ENCODE measurements at regions not wholly inside any gene's neighbourhood (a gene's known extent, or its start where the extent isn't known, plus 50 kb on each side); places are given as distances from the start of the nearest gene placed in this dataset.

DNA sequence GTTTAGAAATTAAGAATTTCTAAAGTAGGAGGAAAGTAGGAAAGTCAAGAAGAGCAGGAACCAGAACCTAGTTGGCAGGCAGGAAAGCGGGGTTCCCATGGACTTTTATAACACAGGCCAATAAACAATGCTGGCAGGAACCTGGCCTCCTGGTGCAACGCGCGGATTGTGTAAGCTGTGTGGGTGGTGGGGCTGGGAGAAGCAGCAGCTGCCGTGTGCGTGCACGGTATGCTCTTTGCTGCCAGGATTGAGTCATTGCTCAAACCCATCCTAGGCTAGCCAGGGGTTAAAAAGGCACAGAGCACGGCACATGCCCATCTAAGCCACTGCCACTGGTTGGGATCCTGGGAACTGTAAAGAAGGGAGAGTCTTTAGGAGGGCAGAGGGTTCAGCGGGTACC, 209.9 kb upstream of the RGMA start:
- TF ChIP-seq, protein P1, sequence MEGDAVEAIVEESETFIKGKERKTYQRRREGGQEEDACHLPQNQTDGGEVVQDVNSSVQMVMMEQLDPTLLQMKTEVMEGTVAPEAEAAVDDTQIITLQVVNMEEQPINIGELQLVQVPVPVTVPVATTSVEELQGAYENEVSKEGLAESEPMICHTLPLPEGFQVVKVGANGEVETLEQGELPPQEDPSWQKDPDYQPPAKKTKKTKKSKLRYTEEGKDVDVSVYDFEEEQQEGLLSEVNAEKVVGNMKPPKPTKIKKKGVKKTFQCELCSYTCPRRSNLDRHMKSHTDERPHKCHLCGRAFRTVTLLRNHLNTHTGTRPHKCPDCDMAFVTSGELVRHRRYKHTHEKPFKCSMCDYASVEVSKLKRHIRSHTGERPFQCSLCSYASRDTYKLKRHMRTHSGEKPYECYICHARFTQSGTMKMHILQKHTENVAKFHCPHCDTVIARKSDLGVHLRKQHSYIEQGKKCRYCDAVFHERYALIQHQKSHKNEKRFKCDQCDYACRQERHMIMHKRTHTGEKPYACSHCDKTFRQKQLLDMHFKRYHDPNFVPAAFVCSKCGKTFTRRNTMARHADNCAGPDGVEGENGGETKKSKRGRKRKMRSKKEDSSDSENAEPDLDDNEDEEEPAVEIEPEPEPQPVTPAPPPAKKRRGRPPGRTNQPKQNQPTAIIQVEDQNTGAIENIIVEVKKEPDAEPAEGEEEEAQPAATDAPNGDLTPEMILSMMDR (conservative IDR thresholded peaks at IDR 0.05; ENCODE audit: low read depth, low read length) = no peak
- TF ChIP-seq, protein P2, sequence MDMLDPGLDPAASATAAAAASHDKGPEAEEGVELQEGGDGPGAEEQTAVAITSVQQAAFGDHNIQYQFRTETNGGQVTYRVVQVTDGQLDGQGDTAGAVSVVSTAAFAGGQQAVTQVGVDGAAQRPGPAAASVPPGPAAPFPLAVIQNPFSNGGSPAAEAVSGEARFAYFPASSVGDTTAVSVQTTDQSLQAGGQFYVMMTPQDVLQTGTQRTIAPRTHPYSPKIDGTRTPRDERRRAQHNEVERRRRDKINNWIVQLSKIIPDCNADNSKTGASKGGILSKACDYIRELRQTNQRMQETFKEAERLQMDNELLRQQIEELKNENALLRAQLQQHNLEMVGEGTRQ (IDR thresholded peaks at IDR 0.05; ENCODE audit: low read depth, low read length) = no peak
- TF ChIP-seq POLR2A (IDR thresholded peaks at IDR 0.05; ENCODE audit: low read depth, low read length) (no peak), BHLHE40 (IDR thresholded peaks at IDR 0.05; ENCODE audit: low read depth, low read length) (no peak), CHD1 (IDR thresholded peaks at IDR 0.05; ENCODE audit: low read depth, low read length) (no peak), MXI1 (IDR thresholded peaks at IDR 0.05; ENCODE audit: borderline replicate concordance, low read depth, low read length) (no peak), MAZ (IDR thresholded peaks at IDR 0.05; ENCODE audit: borderline replicate concordance, low read depth, low read length) (no peak), SMC3 (IDR thresholded peaks at IDR 0.05; ENCODE audit: low read depth, low read length) (no peak), NFE2L2 (IDR thresholded peaks at IDR 0.05; ENCODE audit: low read depth, low read length) (no peak)
- TF ChIP-seq, protein P3, sequence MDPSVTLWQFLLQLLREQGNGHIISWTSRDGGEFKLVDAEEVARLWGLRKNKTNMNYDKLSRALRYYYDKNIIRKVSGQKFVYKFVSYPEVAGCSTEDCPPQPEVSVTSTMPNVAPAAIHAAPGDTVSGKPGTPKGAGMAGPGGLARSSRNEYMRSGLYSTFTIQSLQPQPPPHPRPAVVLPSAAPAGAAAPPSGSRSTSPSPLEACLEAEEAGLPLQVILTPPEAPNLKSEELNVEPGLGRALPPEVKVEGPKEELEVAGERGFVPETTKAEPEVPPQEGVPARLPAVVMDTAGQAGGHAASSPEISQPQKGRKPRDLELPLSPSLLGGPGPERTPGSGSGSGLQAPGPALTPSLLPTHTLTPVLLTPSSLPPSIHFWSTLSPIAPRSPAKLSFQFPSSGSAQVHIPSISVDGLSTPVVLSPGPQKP (IDR thresholded peaks at IDR 0.05; ENCODE audit: borderline replicate concordance, low read depth, low read length) = no peak
